ENCODE measurements at regions not wholly inside any gene's neighbourhood (a gene's known extent, or its start where the extent isn't known, plus 50 kb on each side); places are given as distances from the start of the nearest gene placed in this dataset.

GRCh38 chr7:123352973-123353372 lies 153.2 kb upstream of the SLC13A1 start (continued):
- no peak for TF ChIP-seq WHSC1 (IDR thresholded peaks at IDR 0.05; ENCODE audit: low read length)
- no peak for TF ChIP-seq RBM25 (IDR thresholded peaks at IDR 0.05; ENCODE audit: low read depth, low read length, severe bottlenecking)
- no peak for TF ChIP-seq KLF16 (IDR thresholded peaks at IDR 0.05)

GRCh38 chr7:123351516-123352505 lies 152.0 kb upstream of the SLC13A1 start:
- no peak overlapping the region for H2AFZ ChIP-seq (ENCODE audit: low read depth, low read length)
- TF ChIP-seq SMAD1 (IDR thresholded peaks at IDR 0.05; ENCODE audit: low read depth, low read length, partially characterized antibody) (peak; percentile 62), NFIX (CRISPR knock-in tag; IDR thresholded peaks at IDR 0.05; ENCODE audit: low read depth) (peak; percentile 98), GATAD2B (IDR thresholded peaks at IDR 0.05; ENCODE audit: borderline replicate concordance) (no peak), ZBTB7A (IDR thresholded peaks at IDR 0.05; ENCODE audit: borderline replicate concordance, control insufficient read depth, low read depth, low read length) (no peak), NFIC (IDR thresholded peaks at IDR 0.05) (peak; percentile 98)
- no peaks in the 10 kb centered on the region for H3K27me3 ChIP-seq (ENCODE audit: control insufficient read depth in 2 of 2, insufficient read depth in 2 of 2, low read length in 2 of 2)
- FAIRE-seq (no peak), DNase-seq (ENCODE audit: extremely low read depth in 1 of 4, low spot score in 3 of 4) (peak in 1 of 4 experiments; percentile 6), ATAC-seq (no peak)
- H4K20me1 ChIP-seq (replicated peaks; ENCODE audit: control insufficient read depth, insufficient read depth, low read length): no peaks in the 10 kb centered on the region
- no peaks in the 10 kb centered on the region for H3K36me3 ChIP-seq (ENCODE audit: control insufficient read depth, insufficient read depth, low read length)
- in situ Hi-C loops (cut with MboI): no loop called here
- no peak overlapping the region for H3K9ac ChIP-seq (ENCODE audit: insufficient read depth in 1 of 2, low read depth in 2 of 2, low read length in 2 of 2)
- no peaks in the 10 kb centered on the region for H3K9me1 ChIP-seq (ENCODE audit: control insufficient read depth, insufficient read depth, low read length)
- no TSS peak for BruUV-seq (replicated peaks)
- H3K4me3 ChIP-seq: no peak overlapping the region
- ChIA-PET CTCF (ENCODE audit: low intra/inter-chr PET ratio) (no interaction called here), POLR2A (interaction anchor here (0.7 kb wide), 1 partner anchor 1570 kb away, joined by 3 read pairs; no protein-coding TSS in a partner anchor)
- H3K79me2 ChIP-seq (ENCODE audit: control insufficient read depth, insufficient read depth, low read length): no peaks in the 10 kb centered on the region
- no peak overlapping the region for H3K4me2 ChIP-seq (ENCODE audit: insufficient read depth, low read length)
- no peaks in the 10 kb centered on the region for H3K9me3 ChIP-seq (replicated peaks; ENCODE audit: control insufficient read depth, insufficient read depth, low read depth, low read length)
- no peaks in the 10 kb centered on the region for H3K4me1 ChIP-seq (replicated peaks in 1 of 2; ENCODE audit: control insufficient read depth in 2 of 2, insufficient read depth in 2 of 2, low read length in 2 of 2)
- WGBS (ENCODE audit: insufficient coverage, low coverage, missing lambda C conversion rate): 1% methylated on average over 7 of the region's 7 CpGs
- H3K27ac ChIP-seq (ENCODE audit: extremely low read depth, low read depth, low read length): no peak overlapping the region
- intact Hi-C loops (cut with micrococcal nuclease): no loop called here
